GM19463 (cell line): ENCODE measurements at regions not wholly inside any gene's neighbourhood (a gene's known extent, or its start where the extent isn't known, plus 50 kb on each side); places are given as distances from the start of the nearest gene placed in this dataset.
A peak's percentile ranks its signal among the peaks of the same experiment; 100 is the strongest.

ENCODE experiments used
- ATAC-seq: cut with Tn5 transposase; IDR thresholded peaks from one replicate; pipeline ENCODE4 v1.9.1; 2021; ENCODE audit warnings: mild to moderate bottlenecking, moderate library complexity; ENCODE audit not compliant: unreplicated experiment

- no peak for ATAC-seq
Measured at GRCh38 chr2:34070196-34070595, 471.1 kb upstream of the FAM98A start.

- no peak for ATAC-seq
Measured at GRCh38 chr2:34069604-34070003, 470.5 kb upstream of the FAM98A start.

GRCh38 chr2:34050413-34050812 lies 451.3 kb upstream of the FAM98A start:
- ATAC-seq: no peak

GRCh38 chr2:34045101-34045655 lies 446.1 kb upstream of the FAM98A start:
- ATAC-seq: no peak

- ATAC-seq: no peak
Measured at GRCh38 chr2:34037886-34038285, 438.8 kb upstream of the FAM98A start.

- ATAC-seq: no peak
Measured at GRCh38 chr2:34037157-34037556, 438.1 kb upstream of the FAM98A start.

- no peak for ATAC-seq
Measured at GRCh38 chr2:34031097-34031496, 432.0 kb upstream of the FAM98A start.

- ATAC-seq: no peak
Measured at GRCh38 chr2:34030273-34030672, 431.2 kb upstream of the FAM98A start.

GRCh38 chr2:34029073-34029472 lies 430.0 kb upstream of the FAM98A start:
- no peak for ATAC-seq

- no peak for ATAC-seq
Measured at GRCh38 chr2:34025196-34025595, 426.1 kb upstream of the FAM98A start.

GRCh38 chr2:34012715-34013302 lies 413.7 kb upstream of the FAM98A start:
- peak; percentile 87 for ATAC-seq

GRCh38 chr2:34011684-34012083 lies 412.6 kb upstream of the FAM98A start:
- no peak for ATAC-seq

- ATAC-seq: no peak
Measured at GRCh38 chr2:34005901-34006300, 406.8 kb upstream of the FAM98A start.

GRCh38 chr2:34004936-34005335 lies 405.8 kb upstream of the FAM98A start:
- no peak for ATAC-seq

- ATAC-seq: no peak
Measured at GRCh38 chr2:34003795-34004194, 404.7 kb upstream of the FAM98A start.

GRCh38 chr2:34001557-34001956 lies 402.5 kb upstream of the FAM98A start:
- no peak for ATAC-seq

- no peak for ATAC-seq
Measured at GRCh38 chr2:33984131-33984530, 385.0 kb upstream of the FAM98A start.

GRCh38 chr2:33978471-33978870 lies 379.4 kb upstream of the FAM98A start:
- no peak for ATAC-seq

GRCh38 chr2:33975498-33975897 lies 376.4 kb upstream of the FAM98A start:
- ATAC-seq: no peak

- no peak for ATAC-seq
Measured at GRCh38 chr2:33967103-33967502, 368.0 kb upstream of the FAM98A start.

GRCh38 chr2:33958591-33958990 lies 359.5 kb upstream of the FAM98A start:
- no peak for ATAC-seq

GRCh38 chr2:33949371-33949770 lies 350.3 kb upstream of the FAM98A start:
- no peak for ATAC-seq

GRCh38 chr2:33946193-33946592 lies 347.1 kb upstream of the FAM98A start:
- no peak for ATAC-seq
